Right ventricle myocardium superior (tissue), 1 donor: ENCODE measurements at regions not wholly inside any gene's neighbourhood (a gene's known extent, or its start where the extent isn't known, plus 50 kb on each side); places are given as distances from the start of the nearest gene placed in this dataset.
"Not testable (repeated sequence)": the region's sequence is repeated elsewhere in the genome, so short reads cannot be mapped to it uniquely, and the experiment has no call there.

ENCODE experiments used
- ATAC-seq: fragments of 200-7000 bp; cut with Tn5 transposase; one replicate; pipeline ENCODE4 v1.9.1; 2020; ENCODE audit warnings: mild to moderate bottlenecking; ENCODE audit not compliant: poor library complexity
- DNase-seq: peaks from one replicate; pipeline ENCODE4 v3.0.0-alpha.2; 2020
- intact Hi-C: fragments of 100-400 bp; cut with DNase I; formaldehyde crosslinking; loops from one replicate; pipeline ENCODE4 v1.11.2; 2022
- donor health status: DM: no; HTN: yes; CAD: no; lungs with severe emphysema.

- ATAC-seq = no peak
- DNase-seq = no peak
- intact Hi-C loops = no loop called here
Measured at GRCh38 chr14:43341921-43342320, 1165.2 kb downstream of the FSCB start.

GRCh38 chr14:43338713-43339112 is 1168.4 kb downstream of the FSCB start:
- no peak for DNase-seq
- intact Hi-C loops = no loop called here

GRCh38 chr14:43336351-43336750 is 1170.7 kb downstream of the FSCB start:
- no peak for ATAC-seq
- no peak for DNase-seq
- intact Hi-C loops = no loop called here

More at GRCh38 chr14:43338713-43339112, 1168.4 kb downstream of the FSCB start:
- no peak for ATAC-seq

GRCh38 chr14:43326501-43327407 is 1180.3 kb downstream of the FSCB start:
- intact Hi-C loops, ATAC-seq: not testable (repeated sequence)
- peak; percentile 27 for DNase-seq

GRCh38 chr14:43316427-43316826 is 1190.7 kb downstream of the FSCB start:
- intact Hi-C loops = no loop called here
- DNase-seq (no peak), ATAC-seq (no peak)

- ATAC-seq = no peak
- intact Hi-C loops = no loop called here
- DNase-seq = no peak
Measured at GRCh38 chr14:43313719-43314118, 1193.4 kb downstream of the FSCB start.

- no peak for ATAC-seq
Measured at GRCh38 chr14:43308421-43309110, 1198.5 kb downstream of the FSCB start.

GRCh38 chr14:43307836-43308235 is 1199.2 kb downstream of the FSCB start:
- DNase-seq (no peak), ATAC-seq (no peak)
- intact Hi-C loops = no loop called here

More at GRCh38 chr14:43308421-43309110, 1198.5 kb downstream of the FSCB start:
- DNase-seq = no peak
- intact Hi-C loops = no loop called here

GRCh38 chr14:43306053-43306452 is 1201.0 kb downstream of the FSCB start:
- intact Hi-C loops = no loop called here
- no peak for ATAC-seq
- no peak for DNase-seq

- intact Hi-C loops = no loop called here
- ATAC-seq (no peak), DNase-seq (no peak)
Measured at GRCh38 chr14:43297794-43298193, 1209.3 kb downstream of the FSCB start.

GRCh38 chr14:43296061-43296460 is 1211.0 kb downstream of the FSCB start:
- intact Hi-C loops, DNase-seq, ATAC-seq: not testable (repeated sequence)

GRCh38 chr14:43285575-43285974 is 1221.5 kb downstream of the FSCB start:
- no peak for ATAC-seq
- DNase-seq = no peak
- intact Hi-C loops = no loop called here

- intact Hi-C loops = no loop called here
- no peak for ATAC-seq
Measured at GRCh38 chr14:43260056-43260455, 1247.0 kb downstream of the FSCB start.

GRCh38 chr14:43258396-43258795 is 1248.7 kb downstream of the FSCB start:
- ATAC-seq = no peak
- intact Hi-C loops = no loop called here
- no peak for DNase-seq

More at GRCh38 chr14:43260056-43260455, 1247.0 kb downstream of the FSCB start:
- no peak for DNase-seq

- ATAC-seq, intact Hi-C loops, DNase-seq: not testable (repeated sequence)
Measured at GRCh38 chr14:43256996-43257395, 1250.1 kb downstream of the FSCB start.

- DNase-seq = no peak
- intact Hi-C loops = no loop called here
- ATAC-seq = no peak
Measured at GRCh38 chr14:43252866-43253265, 1254.2 kb downstream of the FSCB start.

GRCh38 chr14:43249591-43249990 is 1257.5 kb downstream of the FSCB start:
- intact Hi-C loops = no loop called here
- ATAC-seq = no peak
- no peak for DNase-seq

GRCh38 chr14:43249116-43249515 is 1258.0 kb downstream of the FSCB start:
- DNase-seq (no peak), ATAC-seq (no peak)
- intact Hi-C loops = no loop called here

GRCh38 chr14:43247877-43248276 is 1259.2 kb downstream of the FSCB start:
- DNase-seq = no peak
- intact Hi-C loops = no loop called here
- no peak for ATAC-seq

GRCh38 chr14:43244142-43244625 is 1262.9 kb downstream of the FSCB start:
- intact Hi-C loops = no loop called here
- no peak for DNase-seq
- no peak for ATAC-seq
